HG03354 (cell line): ENCODE measurements at regions not wholly inside any gene's neighbourhood (a gene's known extent, or its start where the extent isn't known, plus 50 kb on each side); places are given as distances from the start of the nearest gene placed in this dataset.
A peak's percentile ranks its signal among the peaks of the same experiment; 100 is the strongest.

Experiments used
- ATAC-seq: cut with Tn5 transposase; IDR thresholded peaks from one replicate; pipeline ENCODE4 v1.9.1; 2021; ENCODE audit warnings: mild to moderate bottlenecking; ENCODE audit not compliant: unreplicated experiment, poor library complexity, severe bottlenecking

GRCh38 chr12:125193376-125194152 lies 128.3 kb downstream of the AACS start:
- ATAC-seq = no peak

- ATAC-seq = no peak
Observed at GRCh38 chr12:125194163-125194773, 129.0 kb downstream of the AACS start.

- no peak for ATAC-seq
Observed at GRCh38 chr12:125194987-125195386, 129.8 kb downstream of the AACS start.

GRCh38 chr12:125197326-125197725 lies 132.1 kb downstream of the AACS start:
- no peak for ATAC-seq

- ATAC-seq = no peak
Observed at GRCh38 chr12:125198652-125199051, 133.4 kb downstream of the AACS start.

GRCh38 chr12:125201090-125201489 lies 135.9 kb downstream of the AACS start:
- no peak for ATAC-seq

- ATAC-seq = no peak
Observed at GRCh38 chr12:125201940-125202339, 136.7 kb downstream of the AACS start.

GRCh38 chr12:125202421-125202820 lies 137.2 kb downstream of the AACS start:
- ATAC-seq = no peak

GRCh38 chr12:125203145-125203765 lies 138.0 kb downstream of the AACS start:
- peak; percentile 64 for ATAC-seq

- ATAC-seq = no peak
Observed at GRCh38 chr12:125205386-125205785, 140.2 kb downstream of the AACS start.

- ATAC-seq = no peak
Observed at GRCh38 chr12:125206711-125207110, 141.5 kb downstream of the AACS start.

- no peak for ATAC-seq
Observed at GRCh38 chr12:125208334-125208733, 143.1 kb downstream of the AACS start.

- ATAC-seq = no peak
Observed at GRCh38 chr12:125208942-125209341, 143.7 kb downstream of the AACS start.

- ATAC-seq = no peak
Observed at GRCh38 chr12:125210104-125210755, 145.0 kb downstream of the AACS start.

- ATAC-seq = no peak
Observed at GRCh38 chr12:125211464-125211863, 146.2 kb downstream of the AACS start.

- ATAC-seq = no peak
Observed at GRCh38 chr12:125214289-125214688, 149.1 kb downstream of the AACS start.

GRCh38 chr12:125216756-125217155 lies 151.5 kb downstream of the AACS start:
- ATAC-seq = no peak

- no peak for ATAC-seq
Observed at GRCh38 chr12:125217308-125217707, 152.1 kb downstream of the AACS start.

- no peak for ATAC-seq
Observed at GRCh38 chr12:125218952-125219351, 153.7 kb downstream of the AACS start.

GRCh38 chr12:125220404-125221273 lies 155.4 kb downstream of the AACS start:
- ATAC-seq = no peak
